NCI-H2227 treated with DMSO at 0.1 percent for 48 hours (cell line): ENCODE measurements at regions not wholly inside any gene's neighbourhood (a gene's known extent, or its start where the extent isn't known, plus 50 kb on each side); places are given as distances from the start of the nearest gene placed in this dataset.

Experiments
- DNase-seq: peaks from one replicate; lab custom pipeline; 2025; lab: John Stamatoyannopoulos, UW

GRCh38 chr5:71948206-71948605 lies 159.1 kb upstream of the MAP1B start:
- DNase-seq = no peak

- DNase-seq = no peak
These were observed 157.5 kb upstream of the MAP1B start for GRCh38 chr5:71949772-71950171.

GRCh38 chr5:71953866-71954265 lies 153.4 kb upstream of the MAP1B start:
- DNase-seq = no peak

- DNase-seq = no peak
These were observed 152.9 kb upstream of the MAP1B start for GRCh38 chr5:71954329-71954728.

GRCh38 chr5:71955723-71956122 lies 151.6 kb upstream of the MAP1B start:
- no peak for DNase-seq

GRCh38 chr5:71957292-71957898 lies 149.9 kb upstream of the MAP1B start:
- no peak for DNase-seq

- no peak for DNase-seq
These were observed 147.1 kb upstream of the MAP1B start for GRCh38 chr5:71960195-71960594.

GRCh38 chr5:71961786-71962185 lies 145.5 kb upstream of the MAP1B start:
- DNase-seq = no peak

- DNase-seq = no peak
These were observed 137.8 kb upstream of the MAP1B start for GRCh38 chr5:71969460-71969859.

- no peak for DNase-seq
These were observed 135.4 kb upstream of the MAP1B start for GRCh38 chr5:71971862-71972261.

GRCh38 chr5:71972777-71973473 lies 134.3 kb upstream of the MAP1B start:
- DNase-seq = no peak

- DNase-seq = no peak
These were observed 133.7 kb upstream of the MAP1B start for GRCh38 chr5:71973563-71973962.

- no peak for DNase-seq
These were observed 133.1 kb upstream of the MAP1B start for GRCh38 chr5:71974165-71974564.

- DNase-seq = no peak
These were observed 132.7 kb upstream of the MAP1B start for GRCh38 chr5:71974622-71975021.

GRCh38 chr5:71976449-71976848 lies 130.8 kb upstream of the MAP1B start:
- no peak for DNase-seq

- DNase-seq = no peak
These were observed 130.0 kb upstream of the MAP1B start for GRCh38 chr5:71977311-71977710.

GRCh38 chr5:71978216-71978615 lies 129.1 kb upstream of the MAP1B start:
- no peak for DNase-seq

- no peak for DNase-seq
These were observed 124.4 kb upstream of the MAP1B start for GRCh38 chr5:71982717-71983395.

GRCh38 chr5:71986101-71986500 lies 121.2 kb upstream of the MAP1B start:
- no peak for DNase-seq

GRCh38 chr5:71988808-71989207 lies 118.5 kb upstream of the MAP1B start:
- no peak for DNase-seq

- DNase-seq = no peak
These were observed 113.7 kb upstream of the MAP1B start for GRCh38 chr5:71993600-71993999.

- DNase-seq = no peak
These were observed 110.5 kb upstream of the MAP1B start for GRCh38 chr5:71996789-71997188.

GRCh38 chr5:71998746-71999145 lies 108.5 kb upstream of the MAP1B start:
- no peak for DNase-seq
